A673 (cell line): ENCODE measurements at regions not wholly inside any gene's neighbourhood (a gene's known extent, or its start where the extent isn't known, plus 50 kb on each side); places are given as distances from the start of the nearest gene placed in this dataset.

Source experiments
- BruUV-seq: library from RNA; stranded (reverse); fragments of 400-500 nt; replicated peaks from 2 replicates; lab custom pipeline; 2021; lab: Mats Ljungman, UMichigan
- CTCF ChIA-PET: fragments of 300-600 bp; sonication (Branson Sonifier 250); formaldehyde crosslinking; loops from one replicate; lab custom pipeline; 2022; ENCODE audit warnings: antibody characterized with exemption; lab: Charles Lee
- POLR2A ChIA-PET: fragments of 300-600 bp; sonication (Branson Sonifier 250); formaldehyde crosslinking; loops from one replicate; lab custom pipeline; 2022; ENCODE audit warnings: antibody characterized with exemption; ENCODE audit not compliant: low non-redundant PET; lab: Charles Lee
- DNase-seq: peaks from one replicate; pipeline ENCODE4 v3.0.0-alpha.2; 2015; ENCODE audit warnings: low spot score
- H3K27ac ChIP-seq: fragments of 200-600 bp; sonication (generic); 2 replicates; pipeline ENCODE4 v1.5.1; 2016; ENCODE audit warnings: mixed run types, low read depth, mild to moderate bottlenecking, mixed read lengths, antibody characterized with exemption, low read length; ENCODE audit not compliant: poor library complexity, severe bottlenecking
- H3K27me3 ChIP-seq: fragments of 200-600 bp; sonication (generic); replicated peaks from 2 replicates; pipeline ENCODE4 v1.6.1; 2017; ENCODE audit warnings: mixed run types, low read depth, mild to moderate bottlenecking, mixed read lengths, antibody characterized with exemption, low read length; ENCODE audit not compliant: insufficient read depth, poor library complexity
- H3K36me3 ChIP-seq: fragments of 200-600 bp; sonication (generic); 2 replicates; pipeline ENCODE4 v1.6.1; 2016; ENCODE audit warnings: mixed run types, mild to moderate bottlenecking, mixed read lengths, antibody characterized with exemption, low read length; ENCODE audit not compliant: insufficient read depth, poor library complexity, severe bottlenecking
- H3K4me1 ChIP-seq: fragments of 200-600 bp; sonication (generic); 2 replicates; pipeline ENCODE4 v1.6.1; 2017; ENCODE audit warnings: mixed run types, mild to moderate bottlenecking, mixed read lengths, antibody characterized with exemption, low read length; ENCODE audit not compliant: insufficient read depth, poor library complexity, severe bottlenecking
- H3K4me3 ChIP-seq: fragments of 200-600 bp; sonication (generic); 2 replicates; pipeline ENCODE4 v1.5.1; 2016; ENCODE audit warnings: low read depth, mixed run types, mild to moderate bottlenecking, mixed read lengths, low read length; ENCODE audit not compliant: poor library complexity, severe bottlenecking
- H3K9me3 ChIP-seq: fragments of 200-600 bp; sonication (generic); 2 replicates; pipeline ENCODE4 v1.6.1; 2016; ENCODE audit warnings: mixed run types, low read depth, mild to moderate bottlenecking, mixed read lengths, antibody characterized with exemption, low read length; ENCODE audit not compliant: poor library complexity, severe bottlenecking
- EZH2 ChIP-seq: fragments of 200-600 bp; sonication (generic); IDR thresholded peaks from 2 replicates; pipeline ENCODE4 v1.6.1; 2017; ENCODE audit warnings: borderline replicate concordance, low read depth, mild to moderate bottlenecking, mixed read lengths, antibody characterized with exemption, low read length; ENCODE audit not compliant: poor library complexity, severe bottlenecking
- intact Hi-C: fragments of 100-400 bp; cut with micrococcal nuclease; formaldehyde crosslinking; loops from one replicate; pipeline ENCODE4 v1.10.0; 2022; ENCODE audit not compliant: unreplicated experiment
- TF ChIP-seq, protein P1 (sequence below): fragments of 300-800, 200-600 bp; sonication (generic); conservative IDR thresholded peaks from 2 replicates; pipeline ENCODE4 v1.5.1; 2017; ENCODE audit warnings: low read depth, mild to moderate bottlenecking, antibody characterized with exemption, low read length, moderate library complexity, mixed read lengths

DNA sequence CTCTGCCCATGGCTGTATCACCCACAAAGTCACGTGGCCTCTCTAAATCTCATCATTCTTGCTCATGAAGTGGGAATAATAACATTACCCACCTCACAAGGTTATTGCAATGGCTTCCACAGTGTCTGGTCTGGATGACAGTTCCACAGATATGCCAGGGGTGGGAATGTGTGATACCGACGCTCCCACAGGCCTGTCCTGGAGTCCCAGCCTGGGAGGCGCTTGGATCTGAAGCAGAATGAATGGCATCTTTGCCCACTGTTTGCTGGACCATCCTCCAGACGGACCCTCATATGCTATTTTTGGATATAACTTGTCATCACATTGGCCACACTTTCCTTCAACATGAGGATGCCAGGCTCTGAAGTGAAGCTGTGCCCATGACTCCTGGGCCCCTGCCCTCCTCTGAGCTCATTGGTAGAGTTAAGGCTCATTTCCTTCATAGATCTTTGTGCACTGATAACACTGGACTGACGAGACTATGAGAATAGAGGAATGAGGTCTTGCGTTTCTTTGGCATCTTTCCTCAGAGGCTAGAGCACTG lies 279.8 kb upstream of the ZNF32 start:
- intact Hi-C loops, result no loop called here

GRCh38 chr10:43926875-43927406 lies 278.3 kb upstream of the ZNF32 start:
- intact Hi-C loops, result no loop called here
- POLR2A ChIA-PET, result no interaction called here
- CTCF ChIA-PET, result no interaction called here
- no peaks in the 10 kb centered on the region for H3K4me1 ChIP-seq
- no peak for DNase-seq
- TF ChIP-seq, protein P1, sequence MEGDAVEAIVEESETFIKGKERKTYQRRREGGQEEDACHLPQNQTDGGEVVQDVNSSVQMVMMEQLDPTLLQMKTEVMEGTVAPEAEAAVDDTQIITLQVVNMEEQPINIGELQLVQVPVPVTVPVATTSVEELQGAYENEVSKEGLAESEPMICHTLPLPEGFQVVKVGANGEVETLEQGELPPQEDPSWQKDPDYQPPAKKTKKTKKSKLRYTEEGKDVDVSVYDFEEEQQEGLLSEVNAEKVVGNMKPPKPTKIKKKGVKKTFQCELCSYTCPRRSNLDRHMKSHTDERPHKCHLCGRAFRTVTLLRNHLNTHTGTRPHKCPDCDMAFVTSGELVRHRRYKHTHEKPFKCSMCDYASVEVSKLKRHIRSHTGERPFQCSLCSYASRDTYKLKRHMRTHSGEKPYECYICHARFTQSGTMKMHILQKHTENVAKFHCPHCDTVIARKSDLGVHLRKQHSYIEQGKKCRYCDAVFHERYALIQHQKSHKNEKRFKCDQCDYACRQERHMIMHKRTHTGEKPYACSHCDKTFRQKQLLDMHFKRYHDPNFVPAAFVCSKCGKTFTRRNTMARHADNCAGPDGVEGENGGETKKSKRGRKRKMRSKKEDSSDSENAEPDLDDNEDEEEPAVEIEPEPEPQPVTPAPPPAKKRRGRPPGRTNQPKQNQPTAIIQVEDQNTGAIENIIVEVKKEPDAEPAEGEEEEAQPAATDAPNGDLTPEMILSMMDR, result no peak
- TF ChIP-seq EZH2, result no peak
- H3K27me3 ChIP-seq, result no peaks in the 10 kb centered on the region
- H3K27ac ChIP-seq, result no peak overlapping the region
- H3K4me3 ChIP-seq, result no peak overlapping the region
- no peaks in the 10 kb centered on the region for H3K36me3 ChIP-seq
- BruUV-seq, result no TSS peak
- no peaks in the 10 kb centered on the region for H3K9me3 ChIP-seq

More for the DNA sequence above, 279.8 kb upstream of the ZNF32 start:
- Histone ChIP-seq H3K27me3 (no peaks in the 10 kb centered on the region), H3K4me1 (no peaks in the 10 kb centered on the region), H3K4me3 (no peak overlapping the region), H3K27ac (no peak overlapping the region), H3K9me3 (no peaks in the 10 kb centered on the region), H3K36me3 (no peaks in the 10 kb centered on the region)
- no TSS peak for BruUV-seq
- CTCF ChIA-PET, result no interaction called here
- POLR2A ChIA-PET, result no interaction called here
- no peak for TF ChIP-seq EZH2
- TF ChIP-seq, protein P1, result no peak
- no peak for DNase-seq

GRCh38 chr10:43926371-43926770 lies 277.7 kb upstream of the ZNF32 start:
- no peak overlapping the region for H3K27ac ChIP-seq
- intact Hi-C loops, result no loop called here
- DNase-seq, result no peak
- POLR2A ChIA-PET, result no interaction called here
- CTCF ChIA-PET, result no interaction called here
- no peak for TF ChIP-seq EZH2
- TF ChIP-seq, protein P1, result no peak
- no peaks in the 10 kb centered on the region for H3K4me1 ChIP-seq
- H3K9me3 ChIP-seq, result no peaks in the 10 kb centered on the region
- BruUV-seq, result no TSS peak
- no peaks in the 10 kb centered on the region for H3K27me3 ChIP-seq
- no peak overlapping the region for H3K4me3 ChIP-seq
- no peaks in the 10 kb centered on the region for H3K36me3 ChIP-seq
